AML-193 (cell line): ENCODE measurements at regions not wholly inside any gene's neighbourhood (a gene's known extent, or its start where the extent isn't known, plus 50 kb on each side); places are given as distances from the start of the nearest gene placed in this dataset.

ENCODE experiments used
- DNase-seq, 2 experiments: peaks; one replicate each; lab custom pipeline; 2025; lab: John Stamatoyannopoulos, UW

- no peak for DNase-seq
These were observed 57.0 kb upstream of the TRABD2B start for GRCh38 chr1:48054232-48054631.

- no peak for DNase-seq
These were observed 55.7 kb upstream of the TRABD2B start for GRCh38 chr1:48052923-48053291.

- DNase-seq: no peak
These were observed 54.4 kb upstream of the TRABD2B start for GRCh38 chr1:48051466-48052126.

- no peak for DNase-seq
These were observed 52.8 kb upstream of the TRABD2B start for GRCh38 chr1:48049823-48050535.

- DNase-seq: no peak
These were observed 51.8 kb upstream of the TRABD2B start for GRCh38 chr1:48048980-48049379.

GRCh38 chr1:48048064-48048463 lies 50.9 kb upstream of the TRABD2B start:
- no peak for DNase-seq

- no peak for DNase-seq
These were observed 49.9 kb upstream of the TRABD2B start for GRCh38 chr1:48047116-48047515.
